ENCODE measurements at regions not wholly inside any gene's neighbourhood (a gene's known extent, or its start where the extent isn't known, plus 50 kb on each side); places are given as distances from the start of the nearest gene placed in this dataset.

DNA sequence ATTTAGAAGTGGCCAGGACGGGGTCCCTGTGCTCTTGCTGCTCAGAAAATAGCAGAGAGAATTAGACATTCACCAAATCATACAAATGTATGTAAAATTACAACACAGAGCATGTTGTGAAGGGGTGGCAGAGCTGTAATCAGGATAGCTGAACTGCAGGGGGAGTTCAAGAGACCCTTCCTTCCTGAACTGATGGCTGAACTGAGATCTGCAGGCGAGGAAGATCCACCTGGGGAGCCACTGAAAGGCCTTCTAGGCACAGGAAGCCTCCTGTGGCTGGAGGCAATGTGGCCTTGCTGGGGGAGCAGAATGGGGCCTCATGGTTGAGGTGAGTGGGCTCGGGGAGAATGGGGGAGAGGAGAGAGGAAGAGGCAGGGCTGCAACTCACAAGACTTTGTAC lies 216.5 kb downstream of the PRDM2 start:
- H3K27me3 ChIP-seq (replicated peaks; ENCODE audit: insufficient read depth, low read depth, low read length, poor library complexity), result no peaks in the 10 kb centered on the region
- CTCF ChIA-PET, result no interaction called here
- intact Hi-C loops (cut with micrococcal nuclease; ENCODE audit: unreplicated experiment), result no loop called here
- no peak for DNase-seq (ENCODE audit: low spot score)
- H3K27ac ChIP-seq (ENCODE audit: low read depth, low read length, poor library complexity, severe bottlenecking), result no peak overlapping the region
- POLR2A ChIA-PET (ENCODE audit: low non-redundant PET), result no interaction called here
- H3K4me1 ChIP-seq (ENCODE audit: insufficient read depth, low read length, poor library complexity, severe bottlenecking), result no peaks in the 10 kb centered on the region
- BruUV-seq (replicated peaks), result no TSS peak
- H3K4me3 ChIP-seq (ENCODE audit: low read depth, low read length, poor library complexity, severe bottlenecking), result no peak overlapping the region
- H3K9me3 ChIP-seq (ENCODE audit: low read depth, low read length, poor library complexity, severe bottlenecking), result no peaks in the 10 kb centered on the region
- H3K36me3 ChIP-seq (ENCODE audit: insufficient read depth, low read length, poor library complexity, severe bottlenecking), result no peaks in the 10 kb centered on the region
- no peak for TF ChIP-seq EZH2 (IDR thresholded peaks at IDR 0.05; ENCODE audit: borderline replicate concordance, low read depth, low read length, poor library complexity, severe bottlenecking)
- TF ChIP-seq CTCF (conservative IDR thresholded peaks at IDR 0.05; ENCODE audit: low read depth, low read length), result no peak

DNA sequence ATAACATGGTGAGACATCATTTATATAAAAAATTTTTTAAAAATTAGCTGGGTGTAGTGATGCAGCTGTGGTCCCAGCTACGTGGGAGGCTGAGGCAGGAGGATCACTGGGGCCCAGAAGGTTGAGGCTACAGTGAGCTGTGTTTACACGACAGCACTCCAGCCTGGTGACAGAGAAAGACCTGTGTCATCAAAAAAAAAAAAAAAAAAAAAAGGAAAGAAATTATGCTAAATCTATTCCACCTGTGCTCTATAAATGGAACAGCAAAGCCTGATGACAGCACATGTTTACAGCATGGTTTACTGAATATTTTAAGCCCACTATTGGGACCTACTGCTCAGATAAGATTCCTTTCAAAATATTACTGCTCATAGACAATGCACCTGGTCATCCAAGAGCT lies 217.6 kb downstream of the PRDM2 start:
- no TSS peak for BruUV-seq (replicated peaks)
- intact Hi-C loops (cut with micrococcal nuclease; ENCODE audit: unreplicated experiment), result no loop called here
- no peaks in the 10 kb centered on the region for H3K9me3 ChIP-seq (ENCODE audit: low read depth, low read length, poor library complexity, severe bottlenecking)
- no peaks in the 10 kb centered on the region for H3K4me1 ChIP-seq (ENCODE audit: insufficient read depth, low read length, poor library complexity, severe bottlenecking)
- ChIA-PET CTCF (interaction anchor here (0.6 kb wide), 1 partner anchor 14 kb away, joined by 3 read pairs; no protein-coding TSS in a partner anchor), POLR2A (ENCODE audit: low non-redundant PET) (no interaction called here)
- no peak for DNase-seq (ENCODE audit: low spot score)
- no peak overlapping the region for H3K27ac ChIP-seq (ENCODE audit: low read depth, low read length, poor library complexity, severe bottlenecking)
- no peak overlapping the region for H3K4me3 ChIP-seq (ENCODE audit: low read depth, low read length, poor library complexity, severe bottlenecking)
- no peaks in the 10 kb centered on the region for H3K36me3 ChIP-seq (ENCODE audit: insufficient read depth, low read length, poor library complexity, severe bottlenecking)
- TF ChIP-seq CTCF (conservative IDR thresholded peaks at IDR 0.05; ENCODE audit: low read depth, low read length), result no peak
- TF ChIP-seq EZH2 (IDR thresholded peaks at IDR 0.05; ENCODE audit: borderline replicate concordance, low read depth, low read length, poor library complexity, severe bottlenecking), result no peak
- no peaks in the 10 kb centered on the region for H3K27me3 ChIP-seq (replicated peaks; ENCODE audit: insufficient read depth, low read depth, low read length, poor library complexity)

DNA sequence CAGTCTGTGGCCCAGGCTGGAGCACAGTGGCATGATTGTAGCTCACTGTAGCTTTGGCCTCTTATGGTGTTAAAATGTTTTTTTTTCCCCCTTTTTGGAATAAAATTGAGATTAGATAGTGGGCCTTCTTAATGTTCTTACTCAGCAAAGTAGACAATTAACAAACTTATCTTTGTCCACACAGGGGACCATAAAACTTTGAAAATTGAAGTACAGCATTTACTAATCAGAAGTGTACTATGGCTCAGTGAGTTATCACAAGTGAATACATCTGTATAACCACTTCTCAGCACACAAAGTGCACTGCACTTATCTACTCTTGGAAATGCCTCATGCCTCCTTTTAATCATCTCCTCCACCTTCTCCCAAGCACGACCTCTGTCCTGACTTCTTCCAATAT lies 218.9 kb downstream of the PRDM2 start:
- ChIA-PET POLR2A (ENCODE audit: low non-redundant PET) (no interaction called here), CTCF (no interaction called here)
- TF ChIP-seq EZH2 (IDR thresholded peaks at IDR 0.05; ENCODE audit: borderline replicate concordance, low read depth, low read length, poor library complexity, severe bottlenecking) (no peak), CTCF (conservative IDR thresholded peaks at IDR 0.05; ENCODE audit: low read depth, low read length) (no peak)

More for the DNA sequence above, 218.9 kb downstream of the PRDM2 start:
- no peak for DNase-seq (ENCODE audit: low spot score)
- H3K9me3 ChIP-seq (ENCODE audit: low read depth, low read length, poor library complexity, severe bottlenecking), result no peaks in the 10 kb centered on the region
- H3K27me3 ChIP-seq (replicated peaks; ENCODE audit: insufficient read depth, low read depth, low read length, poor library complexity), result no peaks in the 10 kb centered on the region
- no TSS peak for BruUV-seq (replicated peaks)
- no peak overlapping the region for H3K27ac ChIP-seq (ENCODE audit: low read depth, low read length, poor library complexity, severe bottlenecking)
- no peaks in the 10 kb centered on the region for H3K36me3 ChIP-seq (ENCODE audit: insufficient read depth, low read length, poor library complexity, severe bottlenecking)
- intact Hi-C loops (cut with micrococcal nuclease; ENCODE audit: unreplicated experiment), result no loop called here
- H3K4me3 ChIP-seq (ENCODE audit: low read depth, low read length, poor library complexity, severe bottlenecking), result no peak overlapping the region
- H3K4me1 ChIP-seq (ENCODE audit: insufficient read depth, low read length, poor library complexity, severe bottlenecking), result no peaks in the 10 kb centered on the region

All from A673 (cell line).